Activated CD4-positive, alpha-beta T cell treated with anti-CD3 and anti-CD28 coated beads, Interleukin-2, amount 50 U/mL, for 1 hour (primary cell): ENCODE measurements at regions not wholly inside any gene's neighbourhood (a gene's known extent, or its start where the extent isn't known, plus 50 kb on each side); places are given as distances from the start of the nearest gene placed in this dataset.
"Not testable (repeated sequence)": the region's sequence is repeated elsewhere in the genome, so short reads cannot be mapped to it uniquely, and the experiment has no call there.

Source experiments
- DNase-seq: peaks from one replicate; pipeline ENCODE4 v3.0.0-alpha.2; 2020

GRCh38 chr10:21403256-21404015 is 122.0 kb downstream of the SKIDA1 start:
- no peak for DNase-seq

GRCh38 chr10:21402606-21403083 is 122.8 kb downstream of the SKIDA1 start:
- no peak for DNase-seq

- DNase-seq, result no peak
Measured at GRCh38 chr10:21401196-21401595, 124.3 kb downstream of the SKIDA1 start.

GRCh38 chr10:21399392-21400035 is 126.0 kb downstream of the SKIDA1 start:
- DNase-seq, result no peak

- DNase-seq, result no peak
Measured at GRCh38 chr10:21398563-21399231, 126.8 kb downstream of the SKIDA1 start.

GRCh38 chr10:21396889-21397288 is 128.6 kb downstream of the SKIDA1 start:
- no peak for DNase-seq

GRCh38 chr10:21393931-21394330 is 131.6 kb downstream of the SKIDA1 start:
- no peak for DNase-seq

- DNase-seq, result no peak
Measured at GRCh38 chr10:21388589-21388988, 136.9 kb downstream of the SKIDA1 start.

GRCh38 chr10:21387868-21388267 is 137.6 kb downstream of the SKIDA1 start:
- no peak for DNase-seq

- no peak for DNase-seq
Measured at GRCh38 chr10:21385996-21386585, 139.4 kb downstream of the SKIDA1 start.

- no peak for DNase-seq
Measured at GRCh38 chr10:21385536-21385935, 139.9 kb downstream of the SKIDA1 start.

- DNase-seq, result no peak
Measured at GRCh38 chr10:21379143-21379542, 146.3 kb downstream of the SKIDA1 start.

- not testable (repeated sequence) for DNase-seq
Measured at GRCh38 chr10:21375274-21375673, 150.2 kb downstream of the SKIDA1 start.

GRCh38 chr10:21373881-21374280 is 151.6 kb downstream of the SKIDA1 start:
- not testable (repeated sequence) for DNase-seq

- DNase-seq, result peak; percentile 28
Measured at GRCh38 chr10:21372651-21373410, 152.7 kb downstream of the SKIDA1 start.

- DNase-seq, result no peak
Measured at GRCh38 chr10:21369697-21370096, 155.8 kb downstream of the SKIDA1 start.

- no peak for DNase-seq
Measured at GRCh38 chr10:21368728-21369425, 156.6 kb downstream of the SKIDA1 start.

GRCh38 chr10:21368022-21368582 is 157.4 kb downstream of the SKIDA1 start:
- no peak for DNase-seq

GRCh38 chr10:21366108-21366507 is 159.4 kb downstream of the SKIDA1 start:
- DNase-seq, result not testable (repeated sequence)

- DNase-seq, result no peak
Measured at GRCh38 chr10:21364196-21365114, 161.0 kb downstream of the SKIDA1 start.

- DNase-seq, result no peak
Measured at GRCh38 chr10:21363731-21364104, 161.8 kb downstream of the SKIDA1 start.
